Karpas-422 (cell line): ENCODE measurements at regions not wholly inside any gene's neighbourhood (a gene's known extent, or its start where the extent isn't known, plus 50 kb on each side); places are given as distances from the start of the nearest gene placed in this dataset.

Experiments used
- DNase-seq: peaks from one replicate; pipeline ENCODE4 v3.0.0-alpha.2; 2015
- H2AFZ ChIP-seq: fragments of 200-600 bp; sonication (generic); 2 replicates; pipeline ENCODE4 v1.6.1; 2014; ENCODE audit warnings: antibody characterized with exemption, low read length, mixed read lengths
- H3K27ac ChIP-seq: fragments of 200-600 bp; sonication (generic); 2 replicates; pipeline ENCODE4 v1.5.1; 2014; ENCODE audit warnings: mild to moderate bottlenecking, low read length, moderate library complexity
- H3K27me3 ChIP-seq: fragments of 200-600 bp; sonication (generic); 2 replicates; pipeline ENCODE4 v1.6.1; 2014; ENCODE audit warnings: low read length, mixed read lengths
- H3K36me3 ChIP-seq: fragments of 200-600 bp; sonication (generic); 2 replicates; pipeline ENCODE4 v1.6.1; 2014; ENCODE audit warnings: low read length, mixed read lengths; ENCODE audit not compliant: insufficient read depth
- H3K4me1 ChIP-seq: fragments of 200-600 bp; sonication (generic); 2 replicates; pipeline ENCODE4 v1.6.1; 2014; ENCODE audit warnings: mild to moderate bottlenecking, low read length, mixed read lengths
- H3K4me2 ChIP-seq: fragments of 200-600 bp; sonication (generic); 2 replicates; pipeline ENCODE4 v1.6.1; 2014; ENCODE audit warnings: low read length, low read depth, mild to moderate bottlenecking; ENCODE audit not compliant: poor library complexity, severe bottlenecking
- H3K4me3 ChIP-seq: fragments of 200-600 bp; sonication (generic); 2 replicates; pipeline ENCODE4 v1.5.1; 2014; ENCODE audit warnings: mild to moderate bottlenecking, antibody characterized with exemption, low read length, mixed read lengths
- H3K79me2 ChIP-seq: fragments of 200-600 bp; sonication (generic); 2 replicates; pipeline ENCODE4 v1.6.1; 2014; ENCODE audit warnings: mild to moderate bottlenecking, low read length, mixed read lengths
- H3K9ac ChIP-seq: fragments of 200-600 bp; sonication (generic); 2 replicates; pipeline ENCODE4 v1.6.0; 2014; ENCODE audit warnings: low read length
- H3K9me2 ChIP-seq: fragments of 200-600 bp; sonication (generic), shearing (Covaris generic); replicated peaks from 2 replicates; pipeline ENCODE4 v1.6.0; 2014; ENCODE audit warnings: mild to moderate bottlenecking, low read length, moderate library complexity; ENCODE audit not compliant: insufficient read depth
- H3K9me3 ChIP-seq: fragments of 300-700, 200-600 bp; sonication (generic); 2 replicates; pipeline ENCODE4 v1.6.1; 2014; ENCODE audit warnings: low read length, mixed read lengths
- H4K20me1 ChIP-seq: fragments of 200-600 bp; sonication (generic); 2 replicates; pipeline ENCODE4 v1.6.1; 2014; ENCODE audit warnings: mild to moderate bottlenecking, antibody characterized with exemption, low read length, low read depth; ENCODE audit not compliant: insufficient read depth

DNA sequence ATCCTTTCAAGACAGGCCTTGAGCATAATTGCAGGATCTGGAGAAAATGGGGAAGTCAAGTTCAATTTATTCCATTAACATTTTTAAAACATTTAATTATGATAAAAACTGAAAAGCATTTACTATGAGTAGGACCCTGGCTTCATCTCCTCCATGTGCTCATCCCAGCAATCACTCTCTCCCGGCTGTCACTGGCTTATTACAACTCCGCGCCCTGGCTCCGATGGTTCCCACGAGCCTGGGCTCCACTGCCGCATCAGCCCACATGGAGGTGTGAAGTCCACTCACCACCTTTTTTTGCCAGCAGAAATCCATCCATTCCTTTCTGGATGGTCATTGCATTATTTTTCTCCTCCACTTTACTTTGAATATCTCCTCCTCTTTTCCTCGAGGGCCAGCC is 194.4 kb downstream of the EMP1 start:
- Histone ChIP-seq H3K4me3 (no peak overlapping the region), H3K9ac (no peak overlapping the region), H3K36me3 (no peaks in the 10 kb centered on the region), H2AFZ (no peak overlapping the region), H3K9me3 (no peaks in the 10 kb centered on the region), H3K79me2 (no peaks in the 10 kb centered on the region), H3K4me2 (no peak overlapping the region), H3K27me3 (no peaks in the 10 kb centered on the region), H3K27ac (no peak overlapping the region), H3K9me2 (no peaks in the 10 kb centered on the region), H4K20me1 (no peaks in the 10 kb centered on the region), H3K4me1 (no peaks in the 10 kb centered on the region)
- DNase-seq, result no peak

- Histone ChIP-seq H3K4me3 (no peak overlapping the region), H3K79me2 (no peaks in the 10 kb centered on the region), H3K9ac (no peak overlapping the region), H3K27ac (no peak overlapping the region), H2AFZ (no peak overlapping the region), H3K27me3 (no peaks in the 10 kb centered on the region), H4K20me1 (no peaks in the 10 kb centered on the region), H3K4me1 (no peaks in the 10 kb centered on the region), H3K4me2 (no peak overlapping the region), H3K36me3 (no peaks in the 10 kb centered on the region), H3K9me2 (no peaks in the 10 kb centered on the region), H3K9me3 (no peaks in the 10 kb centered on the region)
- no peak for DNase-seq
These were observed 193.9 kb downstream of the EMP1 start for GRCh38 chr12:13390381-13390861.

DNA sequence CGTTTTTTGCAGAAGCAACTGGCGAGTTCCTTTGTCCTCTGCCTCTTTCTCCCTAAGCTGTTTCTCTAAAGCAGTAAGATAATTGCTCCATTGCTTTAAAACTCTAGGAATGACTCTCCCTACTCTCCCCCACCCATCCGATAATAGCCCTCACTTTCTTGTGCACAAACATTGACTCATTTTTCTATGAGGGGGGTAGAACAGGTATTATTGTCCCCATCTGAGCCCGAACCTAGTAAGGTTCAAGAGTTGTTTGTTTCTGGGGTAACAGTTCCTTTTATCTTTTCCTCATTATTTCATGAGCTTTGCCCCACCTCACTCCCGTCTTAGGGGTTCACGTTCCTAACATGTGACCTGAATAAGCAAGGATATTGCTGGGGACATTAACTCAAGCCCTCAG is 190.6 kb downstream of the EMP1 start:
- DNase-seq, result no peak
- Histone ChIP-seq H3K9ac (no peak overlapping the region), H2AFZ (no peak overlapping the region), H3K4me1 (no peaks in the 10 kb centered on the region), H3K36me3 (no peaks in the 10 kb centered on the region), H3K27me3 (no peaks in the 10 kb centered on the region), H3K4me2 (no peak overlapping the region), H3K9me3 (no peaks in the 10 kb centered on the region), H4K20me1 (no peaks in the 10 kb centered on the region), H3K27ac (no peak overlapping the region), H3K79me2 (no peaks in the 10 kb centered on the region), H3K4me3 (no peak overlapping the region), H3K9me2 (no peaks in the 10 kb centered on the region)

- Histone ChIP-seq H3K79me2 (no peaks in the 10 kb centered on the region), H3K36me3 (no peaks in the 10 kb centered on the region), H3K27ac (no peak overlapping the region), H4K20me1 (no peaks in the 10 kb centered on the region), H3K9ac (no peak overlapping the region), H3K27me3 (no peaks in the 10 kb centered on the region), H2AFZ (no peak overlapping the region), H3K4me3 (no peak overlapping the region), H3K4me1 (no peaks in the 10 kb centered on the region), H3K9me2 (no peaks in the 10 kb centered on the region), H3K4me2 (no peak overlapping the region), H3K9me3 (no peaks in the 10 kb centered on the region)
- no peak for DNase-seq
These were observed 190.0 kb downstream of the EMP1 start for GRCh38 chr12:13386323-13387039.

- Histone ChIP-seq H2AFZ (no peak overlapping the region), H3K9me3 (no peaks in the 10 kb centered on the region), H3K4me2 (no peak overlapping the region)
These were observed 186.9 kb downstream of the EMP1 start for GRCh38 chr12:13383379-13383778.

DNA sequence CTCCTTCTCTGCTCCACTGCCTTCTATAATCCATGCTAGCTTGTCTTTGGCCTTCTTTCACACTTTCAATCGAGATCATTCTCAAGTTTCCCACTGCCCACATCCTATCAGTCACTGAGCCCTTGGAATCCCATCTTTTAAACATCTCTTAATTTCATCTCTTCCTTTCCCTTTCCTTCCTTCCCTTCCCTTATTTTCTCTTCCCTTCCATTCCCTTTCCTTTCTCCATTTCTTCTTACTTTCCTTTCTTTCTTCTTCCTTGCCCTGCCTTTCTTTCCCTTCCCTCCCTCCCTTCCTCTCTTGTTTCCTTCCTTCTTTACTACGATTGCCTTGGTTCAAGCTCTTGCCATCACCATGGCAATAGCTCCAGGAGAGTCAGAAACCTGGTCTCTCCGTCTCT is 183.8 kb downstream of the EMP1 start:
- Histone ChIP-seq H3K4me2 (no peak overlapping the region), H3K9me2 (no peaks in the 10 kb centered on the region), H2AFZ (no peak overlapping the region), H3K9ac (no peak overlapping the region), H4K20me1 (no peaks in the 10 kb centered on the region), H3K36me3 (no peaks in the 10 kb centered on the region), H3K4me1 (peaks cover 3% of the 10 kb centered on the region; the same call in 1 of the 2 replicates), H3K4me3 (no peak overlapping the region), H3K9me3 (no peaks in the 10 kb centered on the region), H3K27ac (no peak overlapping the region), H3K79me2 (no peaks in the 10 kb centered on the region), H3K27me3 (no peaks in the 10 kb centered on the region)
- DNase-seq, result no peak

More at GRCh38 chr12:13383379-13383778, 186.9 kb downstream of the EMP1 start:
- Histone ChIP-seq H4K20me1 (no peaks in the 10 kb centered on the region), H3K27ac (no peak overlapping the region), H3K9ac (no peak overlapping the region), H3K4me1 (no peaks in the 10 kb centered on the region), H3K4me3 (no peak overlapping the region), H3K9me2 (no peaks in the 10 kb centered on the region), H3K79me2 (no peaks in the 10 kb centered on the region), H3K27me3 (no peaks in the 10 kb centered on the region), H3K36me3 (no peaks in the 10 kb centered on the region)
- no peak for DNase-seq

- Histone ChIP-seq H4K20me1 (no peaks in the 10 kb centered on the region), H3K9me2 (no peaks in the 10 kb centered on the region), H3K36me3 (no peaks in the 10 kb centered on the region), H3K9ac (no peak overlapping the region), H2AFZ (no peak overlapping the region), H3K27ac (no peak overlapping the region), H3K4me1 (peaks cover 3% of the 10 kb centered on the region; the same call in 1 of the 2 replicates), H3K4me2 (no peak overlapping the region), H3K27me3 (no peaks in the 10 kb centered on the region), H3K79me2 (no peaks in the 10 kb centered on the region), H3K9me3 (no peaks in the 10 kb centered on the region), H3K4me3 (no peak overlapping the region)
- no peak for DNase-seq
These were observed 183.1 kb downstream of the EMP1 start for GRCh38 chr12:13379531-13380188.

DNA sequence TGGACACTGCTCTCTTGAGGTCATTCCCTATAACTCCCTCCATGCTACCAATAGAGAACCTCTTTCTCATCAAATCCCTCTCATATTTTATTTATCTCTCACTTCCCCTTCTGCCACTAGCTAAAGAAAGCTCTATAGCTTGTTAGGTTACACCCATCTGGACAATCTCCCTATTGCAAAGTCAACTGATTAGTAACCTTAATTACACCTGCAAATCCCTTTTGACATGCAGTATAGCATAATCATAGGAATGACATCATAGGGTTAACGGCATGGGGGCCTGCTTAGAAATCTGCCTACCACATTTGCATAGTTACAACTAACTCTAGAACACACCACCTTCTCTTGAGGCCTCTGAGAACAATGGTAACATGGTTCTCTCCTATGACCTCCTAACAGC is 181.2 kb downstream of the EMP1 start:
- H2AFZ ChIP-seq, result no peak overlapping the region
- H3K27ac ChIP-seq, result no peak overlapping the region
- no peaks in the 10 kb centered on the region for H3K36me3 ChIP-seq
- no peak overlapping the region for H3K9ac ChIP-seq
- no peaks in the 10 kb centered on the region for H3K9me3 ChIP-seq
- H4K20me1 ChIP-seq, result no peaks in the 10 kb centered on the region
- no peak overlapping the region for H3K4me3 ChIP-seq
- peaks cover 3% of the 10 kb centered on the region; the same call in 1 of the 2 replicates for H3K4me1 ChIP-seq
- H3K79me2 ChIP-seq, result no peaks in the 10 kb centered on the region
- no peak for DNase-seq
- no peaks in the 10 kb centered on the region for H3K27me3 ChIP-seq
- H3K4me2 ChIP-seq, result no peak overlapping the region
- no peaks in the 10 kb centered on the region for H3K9me2 ChIP-seq
